GM18502 (cell line): ENCODE measurements at regions not wholly inside any gene's neighbourhood (a gene's known extent, or its start where the extent isn't known, plus 50 kb on each side); places are given as distances from the start of the nearest gene placed in this dataset.

Experiments used
- ATAC-seq: cut with Tn5 transposase; IDR thresholded peaks from one replicate; pipeline ENCODE4 v1.9.1; 2021; ENCODE audit warnings: mild to moderate bottlenecking; ENCODE audit not compliant: unreplicated experiment, poor library complexity

DNA sequence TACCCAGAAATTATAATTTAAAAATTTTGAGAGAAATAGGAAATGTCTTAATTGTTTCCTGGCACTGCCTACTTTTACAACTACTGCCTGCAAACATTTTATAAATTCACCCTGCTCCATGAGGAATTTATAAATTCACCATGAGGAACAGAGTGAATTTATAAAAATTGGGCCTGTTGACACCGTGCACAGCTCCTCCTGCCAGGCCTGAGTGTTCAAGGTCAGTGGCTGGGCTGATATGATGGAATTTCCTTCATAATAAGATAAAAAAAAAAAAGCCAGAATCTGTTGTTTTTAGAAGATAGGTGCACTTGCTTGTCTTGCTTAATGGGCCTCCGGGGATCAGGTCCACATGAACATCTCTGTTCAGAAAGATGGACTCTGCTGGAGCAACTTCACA lies 151.7 kb upstream of the RASGEF1B start:
- ATAC-seq = no peak

DNA sequence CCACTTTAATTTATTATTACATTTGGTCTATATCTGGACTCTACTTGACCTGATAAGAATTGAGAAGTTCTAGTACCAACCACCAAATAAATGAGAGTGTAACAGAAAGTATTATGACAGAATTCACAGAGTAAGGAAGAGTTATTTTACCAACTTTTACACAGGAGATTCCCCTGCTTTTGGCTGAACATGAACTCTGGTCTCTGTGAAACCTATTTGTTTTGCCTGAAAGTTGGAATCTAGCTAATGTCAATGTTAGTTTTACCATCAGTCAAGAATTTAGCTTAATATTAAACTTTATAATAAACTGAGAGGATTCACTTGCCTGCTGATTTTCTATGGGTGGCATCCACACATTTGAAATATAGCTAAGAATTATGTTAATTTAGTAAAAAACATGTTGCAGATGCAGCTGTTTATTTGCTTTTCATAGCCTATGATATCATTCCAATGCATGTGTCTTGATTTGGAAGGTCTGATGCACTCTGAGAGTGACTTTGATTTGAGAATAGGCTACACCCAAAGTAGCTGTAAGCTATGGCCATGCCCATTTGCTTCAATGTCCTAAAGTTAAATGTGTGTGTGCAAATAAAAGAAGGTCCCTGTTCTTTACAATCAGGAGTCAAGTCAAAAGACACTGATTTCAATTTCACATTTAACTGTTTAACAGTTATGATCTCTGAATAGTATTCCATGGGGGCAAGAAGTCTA lies 150.9 kb upstream of the RASGEF1B start:
- no peak for ATAC-seq

DNA sequence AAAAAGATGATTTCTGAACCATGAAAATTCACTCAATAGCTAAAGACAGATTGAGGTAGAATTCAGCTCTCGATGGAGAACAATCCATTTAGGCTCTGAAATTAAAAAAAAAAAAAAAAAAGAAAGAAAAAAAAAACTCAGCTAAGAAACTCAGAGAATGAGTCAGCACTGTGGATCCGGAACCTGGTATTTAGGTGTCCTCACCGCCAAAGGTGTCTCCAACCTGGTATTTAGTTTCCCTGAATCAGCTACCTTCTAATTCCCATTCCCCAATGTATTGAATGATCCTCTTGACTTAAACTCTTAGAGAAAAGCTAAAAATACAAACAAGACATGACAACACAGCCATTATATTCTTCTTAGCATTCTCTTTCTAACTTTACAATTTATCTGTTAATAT lies 150.3 kb upstream of the RASGEF1B start:
- ATAC-seq = no peak

DNA sequence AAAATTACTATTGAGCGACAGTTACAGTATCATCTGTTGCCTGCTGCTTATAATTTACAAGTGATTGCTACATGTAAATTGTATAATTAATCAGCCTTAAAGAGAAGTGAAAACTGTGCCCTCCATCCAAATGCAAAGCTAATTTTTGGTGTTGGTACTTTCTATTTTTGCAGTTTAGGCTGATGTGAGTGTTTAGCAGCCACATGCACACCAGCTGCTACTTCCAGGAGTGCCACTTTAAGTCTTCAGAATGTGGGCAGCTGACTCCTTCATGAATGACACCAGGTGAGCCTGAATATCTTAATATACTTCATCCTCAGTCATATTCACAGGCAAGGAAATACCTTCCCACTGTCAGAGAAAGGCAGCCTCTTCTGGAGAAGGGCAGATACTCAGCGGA lies 149.8 kb upstream of the RASGEF1B start:
- no peak for ATAC-seq

DNA sequence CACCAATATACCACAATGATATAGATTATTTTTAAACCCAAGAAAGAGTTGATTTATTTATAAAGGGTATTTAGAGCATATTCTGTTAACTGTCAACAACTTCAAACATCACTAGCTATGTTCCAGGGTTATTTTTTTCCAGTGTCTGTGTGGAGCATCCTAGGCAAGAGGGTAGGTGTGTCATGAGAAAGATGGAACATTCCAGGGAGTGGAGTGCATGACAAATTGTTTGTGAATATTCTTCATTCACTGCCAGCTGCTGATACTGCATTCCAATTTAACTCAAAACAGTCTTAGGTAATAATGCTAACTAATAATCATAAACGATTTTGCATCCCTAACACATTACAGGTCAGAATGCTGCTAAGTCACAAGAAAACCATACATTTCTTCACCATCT lies 148.7 kb upstream of the RASGEF1B start:
- no peak for ATAC-seq

DNA sequence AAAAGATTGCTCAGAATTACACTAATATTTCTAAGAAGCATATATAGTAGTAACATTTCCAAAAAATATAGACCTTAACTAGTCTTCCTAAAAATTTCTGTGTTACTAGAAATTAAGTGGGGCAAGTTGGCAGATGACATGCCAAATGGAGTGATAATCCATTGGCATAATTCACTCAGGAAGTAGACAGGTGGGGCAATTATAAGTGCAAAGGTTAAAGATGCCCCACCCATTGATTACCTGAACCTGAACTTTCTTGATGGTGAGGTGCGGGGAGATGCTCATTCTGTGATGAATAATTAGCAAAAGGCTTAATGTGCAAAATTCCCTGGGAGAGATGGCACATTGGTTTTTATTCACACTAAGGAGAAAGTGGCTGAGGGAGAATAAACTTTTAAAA lies 145.8 kb upstream of the RASGEF1B start:
- no peak for ATAC-seq

DNA sequence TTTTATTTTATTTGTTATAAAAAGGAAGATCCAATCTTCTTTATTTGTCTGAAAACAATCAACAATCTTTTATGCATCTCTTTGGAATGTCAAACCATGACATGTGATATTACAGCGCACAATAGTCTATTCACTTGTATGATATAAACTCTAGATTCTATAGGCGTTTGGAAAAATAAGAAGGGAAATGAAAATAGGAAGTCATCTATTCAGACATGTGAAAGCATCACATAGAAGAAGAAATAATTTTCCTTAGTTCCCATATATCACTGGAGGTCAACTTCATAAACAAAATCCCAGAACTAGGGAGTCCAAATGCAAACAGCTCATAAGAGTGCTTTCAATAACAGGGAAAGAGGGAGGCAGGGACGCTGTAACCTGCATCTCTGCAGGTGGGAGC lies 139.5 kb upstream of the RASGEF1B start:
- ATAC-seq = no peak

DNA sequence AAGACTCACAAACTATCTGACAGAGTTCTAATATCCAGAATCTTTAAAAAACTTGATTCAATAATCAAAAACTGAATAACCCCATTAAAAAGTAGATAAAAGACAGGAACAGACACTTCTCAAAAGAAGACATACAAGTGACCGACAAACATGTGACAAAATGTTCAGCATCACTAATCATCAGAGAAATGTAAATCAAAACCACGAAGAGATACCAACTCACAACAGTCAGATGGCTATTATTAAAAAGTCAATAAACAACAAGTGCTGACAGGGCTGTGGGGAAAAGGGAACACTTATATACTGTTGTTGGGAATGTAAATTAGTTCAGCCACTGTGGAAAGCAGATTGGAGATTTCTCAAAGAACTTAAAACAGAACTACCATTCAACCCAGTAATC lies 138.1 kb upstream of the RASGEF1B start:
- ATAC-seq = no peak

DNA sequence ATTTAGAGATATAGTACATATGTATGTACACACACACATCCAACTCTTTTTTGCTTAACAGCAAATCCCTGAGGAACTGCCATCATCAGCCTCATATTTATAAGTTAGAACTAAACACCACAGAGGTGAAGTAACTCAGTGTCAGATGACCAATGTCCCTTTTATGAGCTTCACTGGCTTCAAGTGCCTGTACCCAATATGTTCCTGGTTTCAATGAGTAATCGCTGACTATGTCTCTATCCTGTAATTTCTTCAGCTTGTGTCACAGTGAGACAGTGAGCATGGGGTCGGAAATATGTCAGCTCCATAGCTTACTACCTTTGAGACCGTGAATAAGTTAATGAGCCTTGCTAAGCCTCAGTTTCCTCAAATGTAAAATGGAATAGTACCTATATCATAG lies 136.2 kb upstream of the RASGEF1B start:
- ATAC-seq = no peak

DNA sequence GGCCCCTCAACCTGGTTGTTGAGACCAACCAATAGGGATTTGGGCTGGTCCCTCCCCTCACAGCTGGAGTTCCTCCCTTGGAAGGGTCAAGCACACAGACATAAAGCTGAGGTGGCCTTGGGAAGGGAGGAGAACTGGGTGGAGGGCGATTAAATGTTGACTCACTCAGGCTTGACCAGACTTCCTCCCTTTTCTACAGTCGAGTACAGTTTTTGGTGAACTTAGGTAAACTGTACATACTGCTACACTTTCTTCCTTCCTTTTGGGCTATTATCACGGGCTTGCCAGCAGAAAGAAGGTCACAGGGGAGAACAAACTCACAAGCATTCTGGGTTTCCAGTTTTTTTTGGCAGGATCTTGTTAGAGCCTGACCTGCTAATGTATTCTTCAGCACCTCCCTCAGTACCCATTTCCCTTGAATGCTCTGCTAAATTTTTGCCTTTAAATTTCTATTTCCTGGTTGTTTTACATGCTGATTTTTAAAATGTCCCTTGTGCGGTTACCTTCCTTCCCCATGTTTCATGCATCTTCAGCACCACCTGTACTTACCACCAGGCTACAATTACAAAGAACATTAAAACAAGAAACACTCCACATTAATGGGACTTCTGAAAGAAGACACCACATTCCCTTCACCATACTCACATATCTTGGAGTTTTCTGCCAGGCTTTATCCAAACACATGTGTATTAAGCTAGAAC lies 135.2 kb upstream of the RASGEF1B start:
- no peak for ATAC-seq

DNA sequence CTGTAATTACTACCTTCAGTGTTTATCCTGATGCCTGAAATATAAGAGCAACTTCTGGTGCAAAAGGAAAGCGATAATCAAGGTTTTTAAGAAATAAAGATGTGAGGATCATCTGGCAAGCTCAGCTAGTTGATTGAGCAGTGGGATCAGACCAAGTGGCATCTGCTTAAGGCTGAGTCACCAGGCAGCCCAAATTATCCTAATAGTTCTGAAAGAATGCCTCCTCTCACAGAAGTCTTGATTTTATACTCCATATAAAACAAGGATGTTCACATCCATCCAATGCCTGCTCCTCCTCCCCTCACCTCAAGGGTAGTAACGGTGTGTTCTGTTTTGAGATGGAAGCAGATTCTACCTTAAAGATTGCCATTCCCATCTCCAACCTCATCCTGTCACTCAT lies 134.5 kb upstream of the RASGEF1B start:
- ATAC-seq = no peak

DNA sequence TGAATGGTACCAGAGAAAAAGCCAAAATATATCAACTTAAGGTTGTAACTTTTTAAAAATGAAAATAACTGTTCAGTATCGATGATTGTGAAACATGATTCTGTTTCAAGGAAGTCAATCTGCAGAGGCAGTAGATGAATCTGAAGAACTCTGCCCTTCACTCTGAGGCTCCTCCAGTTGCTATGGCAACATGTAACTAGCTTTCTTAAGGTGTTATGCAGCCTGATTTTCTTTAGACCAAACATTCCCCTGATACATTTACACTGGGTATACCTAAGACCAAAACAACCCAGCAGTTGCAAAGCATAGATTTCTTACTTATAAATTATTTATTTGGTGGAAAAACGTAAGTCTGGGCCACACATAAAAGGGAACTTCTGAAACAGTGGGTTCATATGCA lies 133.6 kb upstream of the RASGEF1B start:
- no peak for ATAC-seq

DNA sequence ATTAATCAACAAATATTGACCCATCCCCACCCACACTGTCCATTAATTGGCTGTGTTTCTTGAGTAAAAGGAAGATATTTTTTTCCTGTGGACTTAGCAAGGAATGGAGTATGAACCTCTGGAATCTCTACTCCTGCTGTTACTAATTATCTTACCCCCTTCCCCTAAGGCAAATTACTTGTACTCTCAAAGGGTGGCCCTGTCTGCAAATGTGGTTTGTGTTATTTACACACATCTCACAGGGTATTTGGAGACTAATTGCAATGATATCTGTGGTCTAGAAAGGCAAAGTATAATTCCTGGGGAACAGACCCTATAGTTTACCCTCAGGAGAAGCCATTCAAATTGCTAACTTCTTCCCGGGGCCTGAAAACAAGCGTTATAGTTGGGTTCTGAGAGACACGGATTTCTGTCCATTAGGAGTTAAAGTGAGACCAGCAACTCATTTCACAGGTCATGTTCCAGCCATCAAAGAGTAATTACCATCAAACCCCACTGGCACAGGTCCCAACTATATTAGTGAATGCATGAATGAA lies 133.0 kb upstream of the RASGEF1B start:
- ATAC-seq = no peak

DNA sequence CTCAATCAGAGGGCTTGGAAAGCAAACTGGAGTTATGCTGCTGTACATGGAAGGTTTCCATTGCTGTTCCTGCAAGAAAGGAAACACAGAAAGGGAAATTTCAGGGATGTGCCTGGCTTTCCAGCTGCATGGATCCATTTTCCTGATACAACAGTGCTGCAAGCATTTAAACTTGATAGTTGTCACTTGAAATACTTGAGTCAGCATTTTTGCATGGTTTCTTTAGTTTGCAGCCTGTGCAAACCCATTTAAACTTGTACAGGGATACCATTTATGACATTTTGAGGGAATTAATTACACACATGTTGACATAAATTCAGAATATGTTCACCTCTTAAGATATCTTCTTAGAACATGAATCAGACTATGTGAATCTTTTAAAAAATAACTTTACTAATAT lies 131.1 kb upstream of the RASGEF1B start:
- ATAC-seq = no peak

DNA sequence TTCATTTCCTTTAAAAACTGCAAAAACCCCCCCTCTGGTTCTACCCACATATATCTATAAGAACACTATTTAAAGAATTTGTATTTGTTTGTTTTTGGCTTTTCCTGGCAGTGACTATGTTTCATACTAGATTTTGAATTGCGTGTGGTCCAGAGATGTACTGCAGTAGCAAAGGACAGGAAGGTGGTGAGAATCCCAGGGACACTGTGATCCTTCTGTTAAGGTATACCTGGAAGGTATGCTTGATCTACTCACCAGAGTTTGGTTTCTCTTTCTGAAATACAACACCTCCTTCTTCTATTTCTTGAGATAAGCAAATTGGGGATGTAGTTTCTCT lies 129.6 kb upstream of the RASGEF1B start:
- ATAC-seq = no peak

DNA sequence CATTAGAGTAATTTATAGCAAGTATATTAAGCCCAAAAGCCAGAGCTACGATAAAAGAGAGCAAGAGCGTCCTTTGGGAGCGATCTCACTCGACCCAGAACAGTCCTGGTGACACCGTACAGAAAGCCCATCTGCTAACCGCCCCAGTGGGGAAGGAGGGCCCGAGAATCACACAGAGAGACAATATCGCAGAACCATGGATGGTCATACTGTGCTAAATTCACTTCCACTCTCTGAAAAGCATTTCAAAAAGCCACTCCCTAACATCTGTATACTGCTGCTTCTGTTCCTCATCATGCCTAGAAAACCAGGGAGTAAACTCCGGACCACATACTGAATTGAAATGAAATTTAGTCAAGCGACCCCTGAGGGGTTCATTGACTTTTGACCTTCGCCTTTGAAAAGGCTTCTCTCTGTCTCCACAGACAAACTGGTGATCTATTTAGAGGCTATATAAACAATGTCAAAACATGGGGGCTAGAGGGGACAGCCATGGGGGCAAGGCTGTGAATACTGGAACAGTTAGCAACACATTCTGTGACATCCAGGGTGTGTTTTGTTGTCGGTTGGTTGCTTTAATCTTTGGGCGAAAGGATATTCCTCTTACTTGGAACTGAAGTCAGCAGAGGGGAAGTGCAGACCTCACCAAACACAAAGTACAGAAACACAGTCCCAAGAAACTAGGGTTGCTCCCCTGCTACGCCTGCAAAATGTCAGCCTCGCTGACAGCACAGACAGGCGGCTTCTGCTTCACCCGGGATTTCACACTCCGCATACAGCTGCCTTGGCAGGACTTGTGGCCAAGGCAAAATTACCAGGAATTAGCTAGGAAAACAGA lies 129.0 kb upstream of the RASGEF1B start:
- no peak for ATAC-seq

DNA sequence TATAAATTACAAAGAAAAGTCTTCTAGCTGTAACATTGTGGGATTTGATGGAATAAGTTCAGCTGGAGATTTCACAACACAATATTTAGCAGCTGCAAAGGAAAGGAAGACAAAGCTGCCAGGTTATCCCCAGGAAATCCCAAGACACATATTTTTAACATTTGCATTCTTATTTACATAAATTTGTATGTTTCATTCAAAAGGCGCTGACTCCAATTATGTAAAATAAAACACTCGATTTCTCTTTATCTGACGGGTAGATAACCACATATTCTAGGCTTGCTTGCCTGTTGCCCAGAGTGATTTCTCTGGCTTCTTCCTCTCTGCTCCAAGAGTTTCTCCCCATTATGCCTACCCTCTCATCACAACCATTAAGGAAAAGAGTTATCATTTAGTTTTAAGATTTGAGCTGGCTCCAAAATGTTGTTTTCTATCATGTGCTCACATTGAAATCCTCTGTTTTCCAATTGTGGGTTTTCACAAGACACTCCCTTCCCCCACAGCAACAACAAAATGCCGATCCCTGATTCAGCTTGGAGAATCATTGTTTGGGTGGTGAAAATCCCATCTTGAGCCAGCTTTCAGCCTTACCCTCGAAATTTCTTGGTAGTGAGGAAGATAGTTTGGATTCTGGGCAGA lies 128.2 kb upstream of the RASGEF1B start:
- ATAC-seq = no peak

DNA sequence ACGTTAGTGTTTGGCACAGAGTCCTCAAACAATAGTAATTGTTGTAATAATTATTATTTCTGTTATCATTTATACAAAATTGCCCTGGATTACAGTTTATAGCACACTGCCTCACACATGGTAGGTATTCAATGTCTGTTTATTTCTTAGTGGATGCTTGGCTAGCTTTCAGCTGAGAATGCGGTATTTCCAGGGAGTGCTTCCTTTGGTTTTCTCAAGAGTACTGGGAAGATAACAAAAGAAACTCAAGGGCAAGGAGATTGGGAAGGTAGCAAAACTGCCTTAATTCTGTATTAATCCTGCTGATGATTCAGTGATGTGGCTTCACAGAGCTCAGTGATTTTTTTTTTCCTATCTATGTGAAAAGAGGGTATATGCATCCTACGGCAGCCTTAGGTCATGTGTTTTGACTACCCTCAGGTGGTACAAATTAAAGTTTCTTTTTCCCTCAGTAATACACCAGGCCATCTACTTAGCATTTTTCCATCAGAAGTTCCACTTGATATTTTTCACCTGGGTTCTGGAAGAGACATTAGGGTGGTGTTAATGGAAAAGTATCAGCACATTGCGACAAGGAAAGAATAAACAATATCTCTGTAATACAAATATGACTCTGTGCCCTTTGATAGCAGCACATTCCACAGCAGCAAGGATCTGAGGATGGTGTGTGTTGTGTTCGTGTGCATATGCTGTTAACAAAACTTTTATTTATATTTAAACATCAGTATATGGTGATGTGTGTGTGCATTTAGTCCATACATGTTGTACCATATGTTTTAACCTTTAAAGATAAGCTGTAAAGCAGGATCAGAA lies 124.3 kb upstream of the RASGEF1B start:
- ATAC-seq = no peak

DNA sequence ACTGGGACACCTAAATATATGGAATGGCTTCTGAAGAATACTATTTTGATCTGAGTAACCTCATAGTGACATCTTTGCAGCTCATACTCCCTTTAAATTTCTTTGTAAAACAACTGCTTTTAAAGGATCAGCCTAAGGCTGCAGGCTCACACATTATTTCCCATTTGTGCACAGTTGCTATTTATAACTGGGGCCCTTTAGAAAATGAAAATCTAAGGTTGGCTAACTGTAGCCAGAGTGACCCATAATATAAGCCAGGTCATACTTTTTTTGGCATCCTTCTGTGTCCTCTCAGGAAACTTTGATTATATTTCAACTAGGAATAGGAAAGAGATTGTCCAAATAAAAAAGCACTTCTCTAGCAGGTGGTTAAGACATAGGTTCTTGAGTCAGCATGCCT lies 123.6 kb upstream of the RASGEF1B start:
- ATAC-seq = no peak
